ENCODE measurements at regions not wholly inside any gene's neighbourhood (a gene's known extent, or its start where the extent isn't known, plus 50 kb on each side); places are given as distances from the start of the nearest gene placed in this dataset.

DNA sequence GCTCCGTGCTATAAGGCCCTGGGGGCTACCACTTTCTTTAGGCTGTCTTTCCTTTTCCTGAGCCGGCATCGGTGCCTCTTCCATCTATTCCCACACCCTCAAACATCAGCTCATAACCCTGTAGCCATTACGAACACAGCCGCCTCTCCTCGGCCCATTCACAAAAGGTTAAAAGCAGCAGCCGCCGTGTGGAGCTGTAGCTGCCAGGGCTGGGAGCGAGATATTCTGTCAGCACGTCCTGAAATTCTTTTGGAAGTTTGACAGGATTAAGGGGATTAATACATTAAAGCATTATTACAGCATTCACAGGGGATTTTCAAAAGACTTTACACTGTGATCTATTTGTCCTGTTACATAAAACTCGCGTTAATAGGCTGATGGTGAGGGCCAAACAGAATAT lies 428.2 kb downstream of the CDK5RAP2 start:
- Mint-ChIP-seq H3K27ac (ENCODE audit: low read depth, unreplicated experiment) (no peak overlapping the region), H3K4me1 (ENCODE audit: insufficient read depth, unreplicated experiment) (no peaks in the 10 kb centered on the region), H3K9me3 (ENCODE audit: unreplicated experiment) (no peaks in the 10 kb centered on the region), H3K36me3 (ENCODE audit: insufficient read depth, unreplicated experiment) (no peaks in the 10 kb centered on the region), H3K27me3 (ENCODE audit: insufficient read depth, unreplicated experiment) (no peaks in the 10 kb centered on the region), H3K4me3 (ENCODE audit: unreplicated experiment) (no peak overlapping the region)
- DNase-seq (ENCODE audit: unreplicated experiment): no peak
- POLR2A ChIA-PET: no interaction called here
- CTCF ChIA-PET: interaction anchor here (0.6 kb wide), 2 partner anchors 37 to 1923 kb away, joined by 4 read pairs; no protein-coding TSS in a partner anchor
- intact Hi-C loops (cut with micrococcal nuclease): no loop called here
- TF ChIP-seq, protein P1, sequence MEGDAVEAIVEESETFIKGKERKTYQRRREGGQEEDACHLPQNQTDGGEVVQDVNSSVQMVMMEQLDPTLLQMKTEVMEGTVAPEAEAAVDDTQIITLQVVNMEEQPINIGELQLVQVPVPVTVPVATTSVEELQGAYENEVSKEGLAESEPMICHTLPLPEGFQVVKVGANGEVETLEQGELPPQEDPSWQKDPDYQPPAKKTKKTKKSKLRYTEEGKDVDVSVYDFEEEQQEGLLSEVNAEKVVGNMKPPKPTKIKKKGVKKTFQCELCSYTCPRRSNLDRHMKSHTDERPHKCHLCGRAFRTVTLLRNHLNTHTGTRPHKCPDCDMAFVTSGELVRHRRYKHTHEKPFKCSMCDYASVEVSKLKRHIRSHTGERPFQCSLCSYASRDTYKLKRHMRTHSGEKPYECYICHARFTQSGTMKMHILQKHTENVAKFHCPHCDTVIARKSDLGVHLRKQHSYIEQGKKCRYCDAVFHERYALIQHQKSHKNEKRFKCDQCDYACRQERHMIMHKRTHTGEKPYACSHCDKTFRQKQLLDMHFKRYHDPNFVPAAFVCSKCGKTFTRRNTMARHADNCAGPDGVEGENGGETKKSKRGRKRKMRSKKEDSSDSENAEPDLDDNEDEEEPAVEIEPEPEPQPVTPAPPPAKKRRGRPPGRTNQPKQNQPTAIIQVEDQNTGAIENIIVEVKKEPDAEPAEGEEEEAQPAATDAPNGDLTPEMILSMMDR (IDR thresholded peaks at IDR 0.05; ENCODE audit: unreplicated experiment): no peak
- BruUV-seq (replicated peaks): no TSS peak

DNA sequence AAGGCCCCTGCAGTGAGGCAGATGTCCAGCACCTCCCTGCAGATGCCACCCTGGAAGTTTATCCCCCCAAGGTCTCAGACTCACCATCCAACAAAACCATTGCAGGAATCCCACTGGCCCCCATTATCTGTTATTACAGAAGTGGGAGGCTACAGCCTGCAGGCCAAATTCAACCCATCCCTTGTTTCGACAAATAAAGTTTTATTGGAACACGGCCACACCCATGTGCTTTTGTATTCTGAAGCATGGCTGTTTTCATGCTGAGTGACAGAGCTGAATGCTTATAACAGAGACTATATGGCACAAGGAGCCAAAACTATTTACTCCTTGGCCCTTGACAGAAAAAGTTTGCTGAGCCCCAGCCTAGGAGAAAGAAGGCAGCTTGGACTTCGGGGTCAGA lies 428.8 kb downstream of the CDK5RAP2 start:
- Mint-ChIP-seq H3K4me1 (ENCODE audit: insufficient read depth, unreplicated experiment) (no peaks in the 10 kb centered on the region), H3K27me3 (ENCODE audit: insufficient read depth, unreplicated experiment) (no peaks in the 10 kb centered on the region), H3K36me3 (ENCODE audit: insufficient read depth, unreplicated experiment) (no peaks in the 10 kb centered on the region), H3K27ac (ENCODE audit: low read depth, unreplicated experiment) (no peak overlapping the region), H3K9me3 (ENCODE audit: unreplicated experiment) (no peaks in the 10 kb centered on the region), H3K4me3 (ENCODE audit: unreplicated experiment) (no peak overlapping the region)
- no peak for DNase-seq (ENCODE audit: unreplicated experiment)
- intact Hi-C loops (cut with micrococcal nuclease): no loop called here
- CTCF ChIA-PET: interaction anchor here (0.6 kb wide), 1 partner anchor 1924 kb away, joined by 4 read pairs; no protein-coding TSS in a partner anchor
- POLR2A ChIA-PET: no interaction called here
- BruUV-seq (replicated peaks): no TSS peak
- TF ChIP-seq, protein P1 (IDR thresholded peaks at IDR 0.05; ENCODE audit: unreplicated experiment): no peak

DNA sequence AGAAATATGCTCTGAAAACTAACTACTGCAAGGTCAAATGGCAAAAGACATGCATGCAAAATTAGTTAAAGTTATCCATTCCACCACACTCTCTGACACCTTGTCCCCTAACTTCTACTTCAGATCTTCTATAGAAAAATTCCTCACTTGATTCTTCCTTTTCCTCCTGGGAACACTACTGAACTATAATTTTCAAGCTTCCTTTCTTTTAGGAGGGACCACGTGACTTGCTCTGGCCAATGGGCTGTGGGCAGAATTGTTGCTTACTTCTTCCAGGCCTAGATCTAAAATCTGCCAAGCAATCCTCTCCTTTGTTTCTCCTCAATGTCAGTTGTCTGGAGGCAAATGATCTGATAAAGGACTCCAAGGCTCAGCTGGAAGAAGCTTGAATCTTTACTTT lies 441.0 kb downstream of the CDK5RAP2 start:
- POLR2A ChIA-PET: no interaction called here
- H3K4me1 Mint-ChIP-seq (ENCODE audit: insufficient read depth, unreplicated experiment): no peaks in the 10 kb centered on the region
- no peak for DNase-seq (ENCODE audit: unreplicated experiment)
- H3K27ac Mint-ChIP-seq (ENCODE audit: low read depth, unreplicated experiment): no peak overlapping the region
- peaks cover 22% of the 10 kb centered on the region for H3K9me3 Mint-ChIP-seq (ENCODE audit: unreplicated experiment)
- CTCF ChIA-PET: interaction anchor here (0.9 kb wide), 1 partner anchor 9 kb away, joined by 3 read pairs; no protein-coding TSS in a partner anchor
- no peak overlapping the region for H3K4me3 Mint-ChIP-seq (ENCODE audit: unreplicated experiment)
- no peaks in the 10 kb centered on the region for H3K27me3 Mint-ChIP-seq (ENCODE audit: insufficient read depth, unreplicated experiment)
- TF ChIP-seq, protein P1 (IDR thresholded peaks at IDR 0.05; ENCODE audit: unreplicated experiment): no peak
- no TSS peak for BruUV-seq (replicated peaks)
- intact Hi-C loops (cut with micrococcal nuclease): no loop called here
- H3K36me3 Mint-ChIP-seq (ENCODE audit: insufficient read depth, unreplicated experiment): no peaks in the 10 kb centered on the region

- BruUV-seq (replicated peaks): no TSS peak
- TF ChIP-seq, protein P1 (IDR thresholded peaks at IDR 0.05; ENCODE audit: unreplicated experiment): no peak
- POLR2A ChIA-PET: no interaction called here
- H3K4me1 Mint-ChIP-seq (ENCODE audit: insufficient read depth, unreplicated experiment): no peaks in the 10 kb centered on the region
- H3K4me3 Mint-ChIP-seq (ENCODE audit: unreplicated experiment): no peak overlapping the region
- DNase-seq (ENCODE audit: unreplicated experiment): no peak
- intact Hi-C loops (cut with micrococcal nuclease): no loop called here
- H3K36me3 Mint-ChIP-seq (ENCODE audit: insufficient read depth, unreplicated experiment): no peaks in the 10 kb centered on the region
- CTCF ChIA-PET: no interaction called here
- H3K27ac Mint-ChIP-seq (ENCODE audit: low read depth, unreplicated experiment): no peak overlapping the region
- H3K9me3 Mint-ChIP-seq (ENCODE audit: unreplicated experiment): peaks cover 15% of the 10 kb centered on the region
- no peaks in the 10 kb centered on the region for H3K27me3 Mint-ChIP-seq (ENCODE audit: insufficient read depth, unreplicated experiment)
Measured at GRCh38 chr9:120137186-120137840, 442.7 kb downstream of the CDK5RAP2 start.

All from MCF 10A (cell line).